Esophagus muscularis mucosa (tissue), 3 donors: ENCODE measurements at regions not wholly inside any gene's neighbourhood (a gene's known extent, or its start where the extent isn't known, plus 50 kb on each side); places are given as distances from the start of the nearest gene placed in this dataset.
"Not testable (repeated sequence)": the region's sequence is repeated elsewhere in the genome, so short reads cannot be mapped to it uniquely, and the experiment has no call there.

Experiments
- POLR2A ChIP-seq: fragments of 450-650 bp; IDR thresholded peaks from one replicate; pipeline ENCODE4 v1.6.1; 2017; ENCODE audit warnings: antibody characterized with exemption, moderate library complexity, mild to moderate bottlenecking, low read depth
- POLR2AphosphoS5 ChIP-seq, 2 donors: sonication (generic); formaldehyde crosslinking; IDR thresholded peaks; one replicate each; pipeline ENCODE4 v1.6.1; 2017; ENCODE audit warnings: antibody characterized with exemption in 2 of 2
- TF ChIP-seq, protein P1 (sequence below), 3 experiments: fragments of 200-600 bp in 2 of 3; fragments of 450-650 bp in 1 of 3; sonication (generic) in 2 of 3; IDR thresholded peaks; one replicate each; pipeline ENCODE4 v1.5.1; 2017 to 2019; ENCODE audit warnings: antibody characterized with exemption in 3 of 3, mild to moderate bottlenecking in 2 of 3, moderate library complexity in 1 of 3

DNA sequence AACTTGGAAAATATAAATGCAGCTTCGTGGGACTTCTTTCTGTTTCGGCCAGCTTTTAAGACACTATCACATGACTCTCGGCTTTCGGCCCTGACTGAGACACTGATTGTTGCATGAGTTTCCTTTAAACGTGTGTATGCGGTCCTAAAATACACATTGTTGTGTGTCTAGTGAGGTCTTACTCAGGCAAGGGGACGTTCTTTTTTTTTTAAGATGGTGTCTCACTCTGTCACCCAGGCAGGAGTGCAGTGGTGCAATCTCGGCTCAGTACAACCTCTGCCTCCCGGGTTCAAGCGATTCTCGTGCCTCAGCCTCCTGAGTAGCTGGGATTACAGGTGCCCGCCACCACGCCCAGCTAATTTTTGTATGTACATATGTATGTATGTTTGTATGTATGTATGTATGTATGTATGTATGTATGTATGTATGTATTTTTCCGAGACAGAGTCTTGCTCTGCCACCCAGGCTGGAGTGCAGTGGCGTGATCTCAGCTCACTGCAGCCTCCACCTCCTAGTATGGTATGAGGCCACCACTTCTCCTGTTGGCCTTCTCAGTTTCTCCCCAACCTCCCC is 63.2 kb upstream of the PHLPP1 start:
- TF ChIP-seq, protein P1, sequence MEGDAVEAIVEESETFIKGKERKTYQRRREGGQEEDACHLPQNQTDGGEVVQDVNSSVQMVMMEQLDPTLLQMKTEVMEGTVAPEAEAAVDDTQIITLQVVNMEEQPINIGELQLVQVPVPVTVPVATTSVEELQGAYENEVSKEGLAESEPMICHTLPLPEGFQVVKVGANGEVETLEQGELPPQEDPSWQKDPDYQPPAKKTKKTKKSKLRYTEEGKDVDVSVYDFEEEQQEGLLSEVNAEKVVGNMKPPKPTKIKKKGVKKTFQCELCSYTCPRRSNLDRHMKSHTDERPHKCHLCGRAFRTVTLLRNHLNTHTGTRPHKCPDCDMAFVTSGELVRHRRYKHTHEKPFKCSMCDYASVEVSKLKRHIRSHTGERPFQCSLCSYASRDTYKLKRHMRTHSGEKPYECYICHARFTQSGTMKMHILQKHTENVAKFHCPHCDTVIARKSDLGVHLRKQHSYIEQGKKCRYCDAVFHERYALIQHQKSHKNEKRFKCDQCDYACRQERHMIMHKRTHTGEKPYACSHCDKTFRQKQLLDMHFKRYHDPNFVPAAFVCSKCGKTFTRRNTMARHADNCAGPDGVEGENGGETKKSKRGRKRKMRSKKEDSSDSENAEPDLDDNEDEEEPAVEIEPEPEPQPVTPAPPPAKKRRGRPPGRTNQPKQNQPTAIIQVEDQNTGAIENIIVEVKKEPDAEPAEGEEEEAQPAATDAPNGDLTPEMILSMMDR (IDR thresholded peaks at IDR 0.05) = not testable (repeated sequence)
- not testable (repeated sequence) for TF ChIP-seq POLR2AphosphoS5 (IDR thresholded peaks at IDR 0.05); POLR2A
